ENCODE measurements at regions not wholly inside any gene's neighbourhood (a gene's known extent, or its start where the extent isn't known, plus 50 kb on each side); places are given as distances from the start of the nearest gene placed in this dataset.
"Not testable (repeated sequence)": the region's sequence is repeated elsewhere in the genome, so short reads cannot be mapped to it uniquely, and the experiment has no call there.

GRCh38 chr6:11425876-11426275 is 111.7 kb upstream of the TMEM170B start:
- no peak for DNase-seq

- no peak for DNase-seq
Observed at GRCh38 chr6:11425431-11425871, 112.1 kb upstream of the TMEM170B start.

GRCh38 chr6:11424395-11425034 is 113.0 kb upstream of the TMEM170B start:
- no peak for DNase-seq

- no peak for DNase-seq
Observed at GRCh38 chr6:11423667-11424066, 113.9 kb upstream of the TMEM170B start.

- no peak for DNase-seq
Observed at GRCh38 chr6:11423072-11423471, 114.5 kb upstream of the TMEM170B start.

GRCh38 chr6:11419763-11420453 is 117.6 kb upstream of the TMEM170B start:
- no peak for DNase-seq

- no peak for DNase-seq
Observed at GRCh38 chr6:11418290-11418905, 119.2 kb upstream of the TMEM170B start.

GRCh38 chr6:11416936-11417576 is 120.5 kb upstream of the TMEM170B start:
- DNase-seq, result peak; percentile 1

- not testable (repeated sequence) for DNase-seq
Observed at GRCh38 chr6:11416099-11416935, 121.2 kb upstream of the TMEM170B start.

- no peak for DNase-seq
Observed at GRCh38 chr6:11415557-11415956, 122.0 kb upstream of the TMEM170B start.

GRCh38 chr6:11414176-11414963 is 123.2 kb upstream of the TMEM170B start:
- no peak for DNase-seq

- no peak for DNase-seq
Observed at GRCh38 chr6:11413728-11414127, 123.8 kb upstream of the TMEM170B start.

- DNase-seq, result no peak
Observed at GRCh38 chr6:11413117-11413687, 124.3 kb upstream of the TMEM170B start.

- no peak for DNase-seq
Observed at GRCh38 chr6:11412616-11413015, 124.9 kb upstream of the TMEM170B start.

GRCh38 chr6:11412011-11412424 is 125.5 kb upstream of the TMEM170B start:
- DNase-seq, result no peak

- DNase-seq, result no peak
Observed at GRCh38 chr6:11411593-11411992, 126.0 kb upstream of the TMEM170B start.

- DNase-seq, result no peak
Observed at GRCh38 chr6:11410539-11411307, 126.8 kb upstream of the TMEM170B start.

GRCh38 chr6:11409371-11409770 is 128.2 kb upstream of the TMEM170B start:
- no peak for DNase-seq

GRCh38 chr6:11407414-11407813 is 130.1 kb upstream of the TMEM170B start:
- no peak for DNase-seq

- DNase-seq, result no peak
Observed at GRCh38 chr6:11404838-11405237, 132.7 kb upstream of the TMEM170B start.

GRCh38 chr6:11404081-11404480 is 133.5 kb upstream of the TMEM170B start:
- DNase-seq, result no peak
